Thyroid gland (tissue), 4 donors: ENCODE measurements at regions not wholly inside any gene's neighbourhood (a gene's known extent, or its start where the extent isn't known, plus 50 kb on each side); places are given as distances from the start of the nearest gene placed in this dataset.
"Not testable (repeated sequence)": the region's sequence is repeated elsewhere in the genome, so short reads cannot be mapped to it uniquely, and the experiment has no call there.

Source experiments
- DNase-seq, 2 donors: peaks; one replicate each; pipeline ENCODE4 v3.0.0-alpha.2; 2019
- H3K27ac ChIP-seq, 3 donors: fragments of 200-600 bp; sonication (generic); 1 replicate in 2 of 3; 2 replicates in 1 of 3; pipeline ENCODE4 v1.5.1; 2016 to 2019; ENCODE audit warnings: mild to moderate bottlenecking in 1 of 3, moderate library complexity in 1 of 3
- H3K27me3 ChIP-seq: fragments of 200-600 bp; sonication (generic); one replicate; pipeline ENCODE4 v1.5.1; 2019
- H3K36me3 ChIP-seq, 2 donors: fragments of 200-600 bp; sonication (generic); one replicate each; pipeline ENCODE4 v1.5.1; 2016 to 2019
- H3K4me1 ChIP-seq, 2 donors: fragments of 200-600 bp; sonication (generic); one replicate each; pipeline ENCODE4 v1.5.1; 2017 to 2019
- H3K4me3 ChIP-seq, 3 donors: fragments of 200-600 bp; sonication (generic); replicated peaks in 1 of 3; 1 replicate in 2 of 3; 2 replicates in 1 of 3; pipeline ENCODE4 v1.5.1; 2016; ENCODE audit warnings: mild to moderate bottlenecking in 1 of 3
- H3K9me3 ChIP-seq: fragments of 200-600 bp; sonication (generic); one replicate; pipeline ENCODE4 v1.5.1; 2017
- POLR2A ChIP-seq, 2 donors: fragments of 450-650 bp; IDR thresholded peaks; one replicate each; pipeline ENCODE4 v1.6.1; 2017; ENCODE audit warnings: antibody characterized with exemption in 2 of 2, mild to moderate bottlenecking in 2 of 2, moderate library complexity in 1 of 2
- WGBS, 2 donors: methylation state at CpG; one replicate each; pipeline ENCODE4 v1.1.5; 2017; 5-methylcytosine and 5-hydroxymethylcytosine counted together
- intact Hi-C: fragments of 100-400 bp; cut with DNase I; formaldehyde crosslinking; loops from one replicate; pipeline ENCODE4 v1.15.1; 2023
- TF ChIP-seq, protein P1 (sequence below), 6 experiments: fragments of 200-600 bp in 3 of 6; fragments of 450-650 bp in 3 of 6; sonication (generic) in 3 of 6; IDR thresholded peaks; one replicate each; pipeline ENCODE4 v1.5.1; 2016 to 2019; ENCODE audit warnings: antibody characterized with exemption in 6 of 6, mild to moderate bottlenecking in 2 of 6, inconsistent platforms in 1 of 6, moderate library complexity in 1 of 6

GRCh38 chr2:107721178-107721577 lies 105.5 kb upstream of the RGPD4 start:
- no peaks in the 10 kb centered on the region for H3K36me3 ChIP-seq
- H3K4me3 ChIP-seq: no peak overlapping the region
- no peaks in the 10 kb centered on the region for H3K9me3 ChIP-seq
- no peak overlapping the region for H3K27ac ChIP-seq
- intact Hi-C loops: no loop called here
- H3K27me3 ChIP-seq: no peaks in the 10 kb centered on the region
- WGBS, 2 donors: 85 to 93% methylated on average over 3 of the region's 3 CpGs
- no peak for DNase-seq
- TF ChIP-seq, protein P1, sequence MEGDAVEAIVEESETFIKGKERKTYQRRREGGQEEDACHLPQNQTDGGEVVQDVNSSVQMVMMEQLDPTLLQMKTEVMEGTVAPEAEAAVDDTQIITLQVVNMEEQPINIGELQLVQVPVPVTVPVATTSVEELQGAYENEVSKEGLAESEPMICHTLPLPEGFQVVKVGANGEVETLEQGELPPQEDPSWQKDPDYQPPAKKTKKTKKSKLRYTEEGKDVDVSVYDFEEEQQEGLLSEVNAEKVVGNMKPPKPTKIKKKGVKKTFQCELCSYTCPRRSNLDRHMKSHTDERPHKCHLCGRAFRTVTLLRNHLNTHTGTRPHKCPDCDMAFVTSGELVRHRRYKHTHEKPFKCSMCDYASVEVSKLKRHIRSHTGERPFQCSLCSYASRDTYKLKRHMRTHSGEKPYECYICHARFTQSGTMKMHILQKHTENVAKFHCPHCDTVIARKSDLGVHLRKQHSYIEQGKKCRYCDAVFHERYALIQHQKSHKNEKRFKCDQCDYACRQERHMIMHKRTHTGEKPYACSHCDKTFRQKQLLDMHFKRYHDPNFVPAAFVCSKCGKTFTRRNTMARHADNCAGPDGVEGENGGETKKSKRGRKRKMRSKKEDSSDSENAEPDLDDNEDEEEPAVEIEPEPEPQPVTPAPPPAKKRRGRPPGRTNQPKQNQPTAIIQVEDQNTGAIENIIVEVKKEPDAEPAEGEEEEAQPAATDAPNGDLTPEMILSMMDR (IDR thresholded peaks at IDR 0.05): no peak
- TF ChIP-seq POLR2A (IDR thresholded peaks at IDR 0.05): no peak
- H3K4me1 ChIP-seq: no peaks in the 10 kb centered on the region

GRCh38 chr2:107721586-107721985 lies 105.1 kb upstream of the RGPD4 start:
- no peaks in the 10 kb centered on the region for H3K9me3 ChIP-seq
- intact Hi-C loops: no loop called here
- 80 to 81% methylated on average over 2 of the region's 2 CpGs for WGBS, 2 donors
- no peaks in the 10 kb centered on the region for H3K27me3 ChIP-seq
- no peak overlapping the region for H3K4me3 ChIP-seq
- no peak for DNase-seq
- TF ChIP-seq, protein P1 (IDR thresholded peaks at IDR 0.05): no peak
- no peak for TF ChIP-seq POLR2A (IDR thresholded peaks at IDR 0.05)
- H3K27ac ChIP-seq: no peak overlapping the region
- H3K4me1 ChIP-seq: no peaks in the 10 kb centered on the region
- no peaks in the 10 kb centered on the region for H3K36me3 ChIP-seq

- H3K4me1 ChIP-seq, intact Hi-C loops, H3K36me3 ChIP-seq, H3K9me3 ChIP-seq, H3K27me3 ChIP-seq, DNase-seq, H3K4me3 ChIP-seq, H3K27ac ChIP-seq: not testable (repeated sequence)
- WGBS, 2 donors: 89 to 96% methylated on average over 1 of the region's 1 CpG
Measured at GRCh38 chr2:107725824-107726223, 100.9 kb upstream of the RGPD4 start.

- Histone ChIP-seq H3K4me3 (no peak overlapping the region), H3K27ac (no peak overlapping the region), H3K4me1 (no peaks in the 10 kb centered on the region), H3K27me3 (no peaks in the 10 kb centered on the region), H3K9me3 (no peaks in the 10 kb centered on the region), H3K36me3 (no peaks in the 10 kb centered on the region)
- TF ChIP-seq, protein P1 (IDR thresholded peaks at IDR 0.05): no peak
- no peak for TF ChIP-seq POLR2A (IDR thresholded peaks at IDR 0.05)
- intact Hi-C loops: no loop called here
- no peak for DNase-seq
Measured at GRCh38 chr2:107727318-107727717, 99.4 kb upstream of the RGPD4 start.

DNA sequence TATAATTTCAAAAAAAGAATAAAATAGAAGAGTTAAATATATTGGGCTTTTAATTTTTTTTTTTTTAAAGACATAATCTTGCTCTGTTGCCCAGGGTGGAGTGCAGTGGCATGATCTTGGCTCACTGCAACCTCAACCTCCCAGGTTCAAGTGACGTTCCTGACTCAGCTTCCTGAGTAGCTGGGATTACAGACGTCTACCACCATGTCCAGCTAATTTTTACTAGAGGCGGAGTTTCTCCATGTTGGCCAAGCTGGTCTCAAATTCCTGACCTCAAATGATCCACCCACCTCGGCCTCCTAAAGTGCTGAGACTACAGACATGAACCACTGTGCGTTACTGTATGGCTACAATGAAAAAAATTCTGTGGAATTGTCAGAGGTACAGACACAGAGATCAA lies 98.1 kb upstream of the RGPD4 start:
- 75 to 84% methylated on average over 5 of the region's 5 CpGs for WGBS, 2 donors

More for the DNA sequence above, 98.1 kb upstream of the RGPD4 start:
- Histone ChIP-seq H3K27me3 (no peaks in the 10 kb centered on the region), H3K36me3 (no peaks in the 10 kb centered on the region), H3K9me3 (no peaks in the 10 kb centered on the region), H3K27ac (no peak overlapping the region), H3K4me1 (no peaks in the 10 kb centered on the region), H3K4me3 (no peak overlapping the region)
- no peak for DNase-seq
- no peak for TF ChIP-seq POLR2A (IDR thresholded peaks at IDR 0.05)
- TF ChIP-seq, protein P1 (IDR thresholded peaks at IDR 0.05): no peak
- intact Hi-C loops: no loop called here
